ENCODE measurements at regions not wholly inside any gene's neighbourhood (a gene's known extent, or its start where the extent isn't known, plus 50 kb on each side); places are given as distances from the start of the nearest gene placed in this dataset.
A peak's percentile ranks its signal among the peaks of the same experiment; 100 is the strongest.

DNA sequence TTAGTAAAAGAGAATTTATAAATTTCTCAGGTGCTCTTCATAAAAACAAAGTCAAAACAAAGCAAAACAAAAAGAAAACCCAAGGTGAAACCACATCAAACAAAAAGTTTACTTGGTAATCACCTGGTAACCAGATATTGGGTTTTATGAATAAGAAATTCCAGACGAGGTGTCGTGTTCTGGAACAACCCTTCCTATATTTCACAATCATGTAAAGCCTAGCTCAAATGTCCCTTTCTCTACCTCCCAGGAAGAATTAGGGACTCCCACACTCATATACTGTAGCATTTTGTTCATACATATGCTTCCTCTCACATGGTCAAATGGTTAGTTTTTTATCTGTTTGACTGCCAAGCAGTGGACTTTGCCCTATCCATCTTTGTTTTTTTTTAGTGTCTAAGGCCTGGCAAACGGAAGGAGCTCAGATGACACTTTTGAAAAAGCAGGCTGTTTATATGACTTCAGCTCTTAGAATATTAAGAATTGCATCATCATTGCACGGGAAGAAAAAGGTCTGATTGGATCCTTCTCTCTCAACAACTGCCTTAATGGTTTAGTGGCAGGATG is 326.7 kb upstream of the TBL1XR1 start:
- Histone ChIP-seq H3K9me3 (no peaks in the 10 kb centered on the region), H3K4me3 (no peak overlapping the region), H3K36me3 (ENCODE audit: insufficient read depth in 1 of 2, low read depth in 1 of 2) (no peaks in the 10 kb centered on the region), H3K27ac (peak overlapping the region; percentile 6), H3K27me3 (ENCODE audit: insufficient read depth in 3 of 3, low read length in 2 of 3) (no peaks in the 10 kb centered on the region), H3K4me1 (peaks cover 15% of the 10 kb centered on the region)
- ATAC-seq, result peak; percentile 17 to 68 (median 58)
- no peak for DNase-seq
- 23 to 35% (median 24%) methylated on average over 4 of the region's 4 CpGs for WGBS, 3 donors
- TF ChIP-seq CTCF (IDR thresholded peaks at IDR 0.05), result no peak
- intact Hi-C loops (cut with DNase I), result no loop called here

GRCh38 chr3:177524742-177525141 is 327.5 kb upstream of the TBL1XR1 start:
- 85 to 97% (median 92%) methylated on average over 4 of the region's 4 CpGs for WGBS, 3 donors
- Histone ChIP-seq H3K27me3 (ENCODE audit: insufficient read depth in 3 of 3, low read length in 2 of 3) (no peaks in the 10 kb centered on the region), H3K9me3 (no peaks in the 10 kb centered on the region), H3K4me1 (peaks cover 21% of the 10 kb centered on the region), H3K36me3 (ENCODE audit: insufficient read depth in 1 of 2, low read depth in 1 of 2) (no peaks in the 10 kb centered on the region), H3K4me3 (no peak overlapping the region), H3K27ac (peak overlapping the region; percentile 6)
- DNase-seq (no peak), ATAC-seq (no peak)
- TF ChIP-seq CTCF (IDR thresholded peaks at IDR 0.05), result no peak
- intact Hi-C loops (cut with DNase I), result no loop called here

DNA sequence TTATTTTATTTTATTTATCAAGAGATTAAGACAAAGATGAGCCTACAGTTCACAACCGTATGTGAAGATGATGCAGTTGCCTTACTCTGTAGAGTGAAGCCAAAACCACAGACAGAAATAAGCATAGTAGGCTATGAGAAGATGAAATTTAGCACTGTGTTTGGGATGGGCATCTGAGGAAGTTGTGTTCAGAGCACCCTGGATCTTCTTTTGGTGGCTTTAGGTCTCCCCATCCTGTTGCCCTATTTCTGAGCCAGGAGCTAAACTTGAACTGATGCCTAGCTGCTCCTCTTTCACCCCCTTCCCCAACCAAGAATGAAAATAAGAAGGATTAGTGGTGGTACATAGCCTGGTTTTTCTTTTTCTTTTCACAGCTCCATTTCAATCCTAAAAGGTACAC is 328.1 kb upstream of the TBL1XR1 start:
- no peak for ATAC-seq
- H3K4me1 ChIP-seq, result peaks cover 25% of the 10 kb centered on the region
- WGBS, 3 donors, result 79 to 95% (median 91%) methylated on average over 1 of the region's 1 CpG

DNA sequence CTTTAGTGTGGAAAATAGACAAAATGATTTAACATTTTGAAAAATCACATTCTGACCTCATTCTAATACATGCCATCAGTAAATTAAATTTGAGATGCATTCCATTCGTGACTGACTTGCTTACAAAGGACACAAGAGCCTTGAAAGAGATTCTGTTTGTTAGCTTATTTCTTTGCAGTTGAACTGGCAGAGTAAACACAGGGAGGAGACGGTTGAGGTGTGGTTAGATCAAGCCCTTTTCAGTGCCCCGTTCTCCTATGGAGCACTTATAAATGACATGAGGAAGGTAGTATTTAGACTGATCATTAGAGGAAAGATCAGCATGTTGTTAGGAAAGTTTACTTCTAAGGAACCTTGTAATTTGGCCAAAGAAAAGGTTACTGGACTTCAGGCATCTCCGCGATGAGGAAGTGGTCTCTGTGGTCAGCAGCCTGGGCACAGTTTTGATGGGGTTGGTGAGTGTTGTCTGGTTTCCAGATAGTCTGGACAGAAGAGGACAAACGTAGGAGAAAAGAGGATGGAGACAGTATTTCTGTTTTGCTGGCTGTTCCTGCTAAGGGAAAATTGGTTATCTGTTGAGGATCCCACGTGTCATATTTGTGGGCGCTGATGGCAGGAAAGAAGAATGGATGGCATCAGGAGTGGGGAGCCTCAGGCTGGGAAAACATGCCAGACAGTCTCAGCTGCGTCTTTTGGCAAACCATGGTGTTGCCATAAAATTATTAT is 328.9 kb upstream of the TBL1XR1 start:
- Histone ChIP-seq H3K9me3 (no peaks in the 10 kb centered on the region), H3K36me3 (ENCODE audit: insufficient read depth in 1 of 2, low read depth in 1 of 2) (no peaks in the 10 kb centered on the region), H3K4me3 (no peak overlapping the region), H3K27ac (no peak overlapping the region), H3K27me3 (ENCODE audit: insufficient read depth in 3 of 3, low read length in 2 of 3) (no peaks in the 10 kb centered on the region), H3K4me1 (peaks cover 25% of the 10 kb centered on the region)
- no peak for TF ChIP-seq CTCF (IDR thresholded peaks at IDR 0.05)
- 51 to 70% (median 53%) methylated on average over 9 of the region's 9 CpGs for WGBS, 3 donors
- intact Hi-C loops (cut with DNase I), result no loop called here
- no peak for DNase-seq
- no peak for ATAC-seq

More for the DNA sequence above, 328.1 kb upstream of the TBL1XR1 start:
- H3K9me3 ChIP-seq, result no peaks in the 10 kb centered on the region
- no peak overlapping the region for H3K27ac ChIP-seq
- no peaks in the 10 kb centered on the region for H3K36me3 ChIP-seq (ENCODE audit: insufficient read depth in 1 of 2, low read depth in 1 of 2)
- H3K4me3 ChIP-seq, result no peak overlapping the region
- no peaks in the 10 kb centered on the region for H3K27me3 ChIP-seq (ENCODE audit: insufficient read depth in 3 of 3, low read length in 2 of 3)
- intact Hi-C loops (cut with DNase I), result no loop called here
- no peak for TF ChIP-seq CTCF (IDR thresholded peaks at IDR 0.05)
- DNase-seq, result no peak
